Adrenal gland (tissue), 9 donors: ENCODE measurements at regions not wholly inside any gene's neighbourhood (a gene's known extent, or its start where the extent isn't known, plus 50 kb on each side); places are given as distances from the start of the nearest gene placed in this dataset.
A peak's percentile ranks its signal among the peaks of the same experiment; 100 is the strongest.
"Not testable (repeated sequence)": the region's sequence is repeated elsewhere in the genome, so short reads cannot be mapped to it uniquely, and the experiment has no call there.

Experiments used
- DNase-seq, 7 donors: peaks; one replicate each; pipeline ENCODE4 v3.0.0-alpha.2; 2019 to 2020
- H3K27ac ChIP-seq, 5 donors: fragments of 200-600 bp; sonication (generic) in 4 of 5; 1 replicate in 3 of 5; 2 replicates in 2 of 5; pipeline versions ENCODE4 v1.5.1 to v1.8.0; 2016 to 2020; ENCODE audit warnings: mild to moderate bottlenecking in 1 of 5
- H3K27me3 ChIP-seq: fragments of 200-600 bp; 2 replicates; pipeline ENCODE4 v1.8.0; 2021
- H3K36me3 ChIP-seq, 2 donors: fragments of 200-600 bp; replicated peaks in 1 of 2; 1 replicate in 1 of 2; 2 replicates in 1 of 2; pipeline versions ENCODE4 v1.5.1 to v1.8.0; 2018 to 2022
- H3K4me1 ChIP-seq, 2 donors: fragments of 200-600 bp; replicated peaks in 1 of 2; 1 replicate in 1 of 2; 2 replicates in 1 of 2; pipeline versions ENCODE4 v1.5.1 to v1.8.0; 2018 to 2021
- H3K4me3 ChIP-seq, 4 donors: fragments of 200-600 bp; sonication (generic) in 3 of 4; one replicate each; pipeline ENCODE4 v1.5.1; 2016 to 2018
- H3K9me3 ChIP-seq, 3 donors: fragments of 200-600 bp; sonication (generic) in 1 of 3; replicated peaks in 1 of 3; 1 replicate in 2 of 3; 2 replicates in 1 of 3; pipeline versions ENCODE4 v1.5.1 to v1.8.0; 2016 to 2021
- WGBS, 4 donors: extraction: QIAGEN DNeasy Blood & Tissue Kit in 2 of 4; methylation state at CpG; one replicate each; pipeline versions ENCODE4 v1.1.5 to v1.1.7; 2013 to 2017; 5-methylcytosine and 5-hydroxymethylcytosine counted together
- intact Hi-C, 2 donors: fragments of 100-400 bp; cut with DNase I; formaldehyde crosslinking; loops; one replicate each; pipeline versions ENCODE4 v1.14.1 to v1.15.0; 2022 to 2023
- donor health status: healthy with polysubstance abuse.
- donor health status: Bipolar disorder and iron deficiency.
- donor health status: DM: yes; HTN: yes; CAD: no.
- donor health status: DM: no; HTN: no; CAD: no.
- donor health status: DM: no; HTN: no; CAD: no.

GRCh38 chr15:84476364-84477033 is 124.3 kb upstream of the ZSCAN2 start:
- H3K4me3 ChIP-seq, H3K27ac ChIP-seq, intact Hi-C loops, H3K4me1 ChIP-seq, H3K27me3 ChIP-seq, DNase-seq, H3K36me3 ChIP-seq, H3K9me3 ChIP-seq: not testable (repeated sequence)
- WGBS, 4 donors = no CpG with 5 or more reads among the region's 14 CpGs

GRCh38 chr15:84477550-84477949 is 123.3 kb upstream of the ZSCAN2 start:
- no CpG with 5 or more reads among the region's 8 CpGs for WGBS, 4 donors
- H3K27ac ChIP-seq, H3K27me3 ChIP-seq, H3K36me3 ChIP-seq, H3K4me1 ChIP-seq, intact Hi-C loops, H3K4me3 ChIP-seq, H3K9me3 ChIP-seq, DNase-seq: not testable (repeated sequence)

GRCh38 chr15:84480174-84480681 is 120.6 kb upstream of the ZSCAN2 start:
- no CpG with 5 or more reads among the region's 7 CpGs for WGBS, 4 donors
- intact Hi-C loops, H3K27me3 ChIP-seq, H3K9me3 ChIP-seq, DNase-seq, H3K27ac ChIP-seq, H3K36me3 ChIP-seq, H3K4me3 ChIP-seq, H3K4me1 ChIP-seq: not testable (repeated sequence)

DNA sequence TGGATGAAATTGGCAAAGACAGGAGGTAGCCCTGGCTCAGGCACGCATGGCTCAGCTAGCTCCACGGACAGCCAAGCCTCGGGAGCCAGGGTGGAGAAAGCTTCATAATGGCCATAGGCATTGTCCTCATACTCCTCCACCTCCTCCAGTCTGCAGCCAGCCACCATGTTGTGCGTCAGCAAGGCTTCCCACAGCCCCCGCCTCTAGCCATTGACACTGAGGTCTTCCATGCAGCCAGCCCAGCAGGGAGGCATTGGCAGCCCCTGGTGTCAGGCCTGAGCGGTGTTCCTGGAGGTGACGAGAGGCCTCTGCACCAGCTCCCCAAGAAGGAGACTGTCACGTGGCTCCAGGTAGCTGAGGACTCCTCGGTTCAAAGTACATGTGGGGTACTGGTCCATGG is 117.0 kb upstream of the ZSCAN2 start:
- H3K36me3 ChIP-seq, H3K27ac ChIP-seq, H3K9me3 ChIP-seq, intact Hi-C loops, H3K27me3 ChIP-seq, H3K4me1 ChIP-seq, H3K4me3 ChIP-seq: not testable (repeated sequence)
- peak in 1 of 7 donors; percentile 9 for DNase-seq
- 93% methylated on average over 2 of the region's 9 CpGs; no CpG with 5 or more reads in 3 of the 4 donors for WGBS, 4 donors

DNA sequence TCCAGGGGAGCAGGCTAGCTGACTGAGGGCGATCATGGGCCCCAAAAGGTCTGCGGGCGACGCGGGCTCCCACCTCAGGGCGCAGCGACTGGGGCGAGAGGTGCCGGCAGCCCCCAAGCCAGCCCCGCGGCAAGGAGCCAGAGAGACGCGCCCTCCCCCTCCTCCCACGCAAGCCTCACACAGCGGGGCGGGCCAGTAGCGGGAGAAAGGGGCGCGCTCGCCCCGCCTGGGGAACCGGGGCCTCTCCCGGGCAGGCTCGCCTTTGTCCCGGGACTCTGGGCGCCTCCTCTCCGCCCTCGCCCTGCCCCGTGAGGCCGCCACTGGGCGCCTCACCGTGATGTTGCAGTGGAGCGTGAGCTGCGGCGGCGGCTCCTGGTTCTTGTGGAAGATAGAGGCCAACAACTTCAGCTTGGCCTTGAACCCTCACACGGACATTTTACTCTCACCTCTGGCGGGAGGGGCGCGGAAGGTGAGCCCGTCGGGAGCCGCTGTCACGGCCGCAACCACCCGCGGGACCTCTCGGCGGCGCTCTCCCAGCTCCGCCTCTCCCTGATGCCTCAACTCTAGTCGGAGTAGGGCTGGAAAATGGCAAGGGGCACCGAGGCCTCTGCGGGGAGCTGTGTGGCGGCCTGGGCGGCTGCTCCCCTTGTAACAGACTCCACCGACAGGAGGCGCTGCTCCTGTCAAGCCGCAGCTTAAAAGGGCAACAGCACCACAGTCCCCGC is 100.5 kb upstream of the ZSCAN2 start:
- H3K27me3 ChIP-seq, H3K36me3 ChIP-seq, intact Hi-C loops, H3K9me3 ChIP-seq, H3K4me1 ChIP-seq: not testable (repeated sequence)
- 0% methylated on average over 5 to 11 of the region's 60 CpGs; no CpG with 5 or more reads in 2 of the 4 donors for WGBS, 4 donors
- Histone ChIP-seq H3K4me3 (peak overlapping the region in 1 of 4 donors; percentile 50), H3K27ac (peak overlapping the region in 1 of 5 donors; percentile 81)
- peak in 5 of 7 donors; percentile 4 to 47 (median 34) for DNase-seq

DNA sequence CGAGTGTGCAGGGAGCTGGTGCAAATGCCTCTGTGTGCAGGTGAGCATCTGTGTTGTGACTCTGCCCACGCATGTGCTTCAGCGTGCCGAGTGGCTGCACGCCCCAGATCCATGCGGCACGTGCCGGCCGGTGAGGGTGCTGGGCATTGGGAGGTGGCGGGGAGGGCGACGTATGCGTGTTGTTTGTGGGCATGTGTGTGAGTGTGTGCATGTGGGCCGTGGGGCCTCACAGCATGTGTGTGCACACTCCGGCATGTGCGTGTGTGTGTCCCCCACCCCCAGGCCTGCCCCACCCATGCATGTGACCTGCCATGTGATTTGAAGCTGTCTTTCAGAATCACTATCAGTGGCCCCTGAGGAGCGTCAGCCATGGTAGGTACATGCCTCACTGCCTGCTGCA is 97.7 kb upstream of the ZSCAN2 start:
- H3K9me3 ChIP-seq, H3K36me3 ChIP-seq, H3K27me3 ChIP-seq, H3K4me3 ChIP-seq, H3K4me1 ChIP-seq, DNase-seq, H3K27ac ChIP-seq, intact Hi-C loops: not testable (repeated sequence)
- WGBS, 4 donors = 91% methylated on average over 6 of the region's 17 CpGs; no CpG with 5 or more reads in 3 of the 4 donors

DNA sequence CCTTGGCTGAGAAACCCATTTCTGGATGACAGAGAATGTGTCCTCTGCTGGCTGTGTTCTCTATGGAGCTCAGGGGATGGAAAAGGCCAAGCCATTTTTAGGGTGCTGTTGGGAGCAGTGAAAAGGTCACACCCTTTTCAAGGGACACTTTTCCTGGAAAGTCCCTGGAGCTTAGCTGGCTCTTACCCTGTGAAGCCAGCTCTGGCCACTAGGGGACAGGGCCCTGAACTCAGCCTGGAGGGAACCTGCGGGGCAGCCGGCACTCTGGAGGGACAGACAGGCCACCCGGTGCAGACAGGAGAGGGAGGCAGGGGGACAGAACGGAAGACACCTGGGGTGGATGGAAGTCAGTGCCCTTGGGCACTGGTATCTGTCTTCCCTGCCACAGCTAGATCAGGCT is 95.3 kb upstream of the ZSCAN2 start:
- H3K36me3 ChIP-seq, H3K4me1 ChIP-seq, H3K27me3 ChIP-seq, intact Hi-C loops, H3K4me3 ChIP-seq, H3K9me3 ChIP-seq, H3K27ac ChIP-seq, DNase-seq: not testable (repeated sequence)
- 85% methylated on average over 2 of the region's 4 CpGs; no CpG with 5 or more reads in 3 of the 4 donors for WGBS, 4 donors

DNA sequence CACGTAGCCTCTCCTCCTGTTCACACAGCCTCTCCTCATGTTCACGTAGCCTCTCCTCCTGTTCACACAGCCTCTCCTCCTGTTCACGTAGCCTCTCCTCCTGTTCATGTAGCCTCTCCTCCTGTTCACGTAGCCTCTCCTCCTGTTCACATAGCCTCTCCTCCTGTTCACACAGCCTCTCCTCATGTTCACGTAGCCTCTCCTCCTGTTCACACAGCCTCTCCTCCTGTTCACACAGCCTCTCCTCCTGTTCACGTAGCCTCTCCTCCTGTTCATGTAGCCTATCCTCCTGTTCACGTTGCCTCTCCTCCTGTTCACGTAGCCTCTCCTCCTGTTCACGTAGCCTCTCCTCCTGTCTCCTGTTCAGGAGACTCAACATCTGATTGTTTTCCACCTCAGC is 88.5 kb upstream of the ZSCAN2 start:
- WGBS, 4 donors = 90 to 93% (median 92%) methylated on average over 2 to 3 of the region's 9 CpGs; no CpG with 5 or more reads in 1 of the 4 donors
- H3K27me3 ChIP-seq, DNase-seq, H3K9me3 ChIP-seq, H3K4me1 ChIP-seq, H3K27ac ChIP-seq, H3K36me3 ChIP-seq, H3K4me3 ChIP-seq, intact Hi-C loops: not testable (repeated sequence)

DNA sequence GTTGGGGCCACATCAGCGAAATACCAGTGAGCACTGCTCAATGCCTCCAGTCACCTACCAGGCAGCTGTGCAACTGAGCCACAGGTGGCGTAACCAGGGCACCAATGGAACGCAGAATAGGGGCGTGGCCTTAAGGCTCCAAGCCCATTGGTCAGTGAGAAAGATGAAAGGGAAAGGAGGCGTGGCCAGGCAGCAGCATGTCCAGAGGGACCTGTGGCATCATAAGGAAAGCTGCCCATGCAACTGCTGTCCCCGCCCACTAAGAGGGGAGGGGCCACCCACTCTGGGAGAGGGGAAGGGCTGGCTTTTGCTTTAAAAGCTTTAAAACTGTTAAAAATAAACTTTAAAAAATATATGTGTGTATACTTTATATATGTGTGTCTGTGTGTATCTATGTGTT is 84.0 kb upstream of the ZSCAN2 start:
- intact Hi-C loops, H3K9me3 ChIP-seq, H3K27me3 ChIP-seq, H3K4me3 ChIP-seq, H3K4me1 ChIP-seq, H3K36me3 ChIP-seq, H3K27ac ChIP-seq: not testable (repeated sequence)
- WGBS, 4 donors = 87 to 100% (median 94%) methylated on average over 2 to 5 of the region's 6 CpGs
- DNase-seq = peak in 1 of 7 donors; percentile 12

DNA sequence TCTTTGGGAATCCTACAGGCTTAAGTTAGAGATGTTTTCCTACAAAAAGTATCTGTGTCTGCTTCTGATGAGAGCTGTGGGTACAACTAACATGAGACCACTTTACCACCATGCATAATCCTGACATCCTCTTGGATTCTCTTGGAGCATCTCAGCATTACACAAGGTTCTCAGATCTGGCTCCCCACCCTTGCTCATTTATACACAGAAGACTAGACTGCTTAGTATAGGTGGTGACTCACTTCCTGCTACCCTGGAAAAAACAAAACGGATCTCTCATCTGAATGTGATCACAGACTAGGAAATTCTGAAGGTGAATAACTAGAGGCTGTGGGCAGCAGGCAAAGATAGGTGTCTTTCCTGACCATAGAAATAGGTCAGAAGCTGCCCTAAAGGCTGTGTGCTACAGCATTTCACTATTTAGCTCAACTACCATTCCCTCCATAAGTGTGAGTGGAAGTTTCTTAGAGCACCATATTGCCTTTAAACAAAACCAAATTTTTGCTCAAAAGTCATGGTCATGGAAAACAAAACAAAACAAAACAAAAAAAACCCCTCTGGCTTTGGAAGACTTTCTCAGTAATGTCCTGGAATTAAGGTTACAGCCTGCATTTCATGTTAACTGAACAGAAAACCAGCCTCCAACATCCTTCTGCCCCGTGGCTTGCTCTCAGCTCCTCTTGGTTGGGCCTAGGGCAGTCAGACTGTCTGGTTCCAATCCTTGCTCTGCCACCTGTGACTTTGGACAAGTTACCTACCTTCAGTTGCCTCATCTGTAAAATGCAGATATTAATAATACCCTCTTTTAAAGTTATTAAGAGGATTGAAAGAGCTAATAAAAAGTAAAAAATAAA is 75.1 kb upstream of the ZSCAN2 start:
- H3K27ac ChIP-seq, H3K36me3 ChIP-seq, intact Hi-C loops, DNase-seq, H3K4me3 ChIP-seq, H3K4me1 ChIP-seq, H3K9me3 ChIP-seq, H3K27me3 ChIP-seq: not testable (repeated sequence)
- 24 to 60% (median 50%) methylated on average over 1 to 2 of the region's 2 CpGs for WGBS, 4 donors
